HG03439 (cell line): ENCODE measurements at regions not wholly inside any gene's neighbourhood (a gene's known extent, or its start where the extent isn't known, plus 50 kb on each side); places are given as distances from the start of the nearest gene placed in this dataset.

ENCODE experiments used
- ATAC-seq: cut with Tn5 transposase; IDR thresholded peaks from one replicate; pipeline ENCODE4 v1.9.1; 2021; ENCODE audit warnings: mild to moderate bottlenecking, moderate library complexity; ENCODE audit not compliant: unreplicated experiment

DNA sequence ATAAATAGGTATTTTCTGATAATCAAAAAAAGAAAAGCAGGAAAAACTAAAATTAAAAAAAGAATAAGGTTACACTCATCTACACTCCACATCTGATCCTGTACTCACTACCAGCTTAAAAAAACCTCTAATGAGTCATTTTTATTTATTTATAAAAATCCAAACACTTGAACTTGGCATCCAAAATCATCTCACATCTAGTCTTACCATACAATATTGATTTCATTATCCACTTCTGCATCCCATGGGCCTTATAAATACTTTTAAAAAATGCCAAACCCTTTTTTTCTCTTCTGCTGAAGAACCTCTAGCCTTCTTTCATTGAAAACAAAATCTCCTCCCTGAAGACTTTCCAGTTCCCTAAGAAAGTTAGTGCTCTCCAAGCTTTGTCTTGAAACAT, 109.7 kb downstream of the TMTC3 start:
- ATAC-seq, result no peak

DNA sequence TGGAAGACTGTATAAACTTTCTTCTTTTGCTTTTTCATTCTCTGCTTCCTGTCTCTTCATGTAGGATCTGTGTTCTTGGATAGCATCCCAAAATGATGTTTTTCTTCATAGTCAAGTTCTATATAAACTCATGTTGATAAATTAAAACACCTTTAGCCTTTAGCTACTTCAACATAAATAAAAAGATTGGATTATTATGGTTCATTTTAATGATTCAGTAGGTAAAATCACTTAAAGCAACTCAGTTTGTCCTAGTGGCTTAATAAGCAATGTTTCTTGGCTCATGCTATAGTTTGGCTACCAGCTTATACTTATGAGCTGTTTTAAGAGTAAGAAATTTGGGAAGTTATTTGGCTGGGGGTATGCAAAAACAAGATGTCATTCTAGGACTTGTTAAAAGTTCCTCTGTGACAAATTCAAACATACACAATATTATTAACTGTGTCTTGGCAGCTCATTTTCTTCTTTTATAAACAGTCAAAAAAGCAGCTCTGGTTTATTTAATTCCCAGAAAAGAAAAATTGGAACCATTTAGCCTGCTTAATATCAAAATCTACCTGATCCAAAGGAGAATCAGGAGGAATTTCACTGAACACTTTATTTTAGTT, 111.4 kb downstream of the TMTC3 start:
- ATAC-seq, result no peak

DNA sequence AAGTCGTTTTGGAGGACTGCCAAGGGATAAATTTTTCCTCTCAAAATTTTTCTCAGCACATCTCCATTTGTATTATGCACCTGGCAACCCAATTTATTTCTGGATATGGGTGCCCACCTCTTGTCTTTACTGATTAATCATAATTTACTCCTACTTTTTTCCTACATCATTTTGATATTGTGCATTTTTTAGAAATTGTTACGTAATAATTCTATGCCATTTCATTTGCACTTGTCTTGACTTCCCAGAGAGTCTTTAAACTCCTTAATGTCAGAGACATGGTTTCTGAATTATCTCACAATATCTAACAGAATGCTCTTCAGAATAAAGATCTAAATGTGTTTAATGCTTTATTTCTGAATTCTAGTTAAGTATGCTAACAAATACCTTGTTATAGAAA, 113.1 kb downstream of the TMTC3 start:
- no peak for ATAC-seq

DNA sequence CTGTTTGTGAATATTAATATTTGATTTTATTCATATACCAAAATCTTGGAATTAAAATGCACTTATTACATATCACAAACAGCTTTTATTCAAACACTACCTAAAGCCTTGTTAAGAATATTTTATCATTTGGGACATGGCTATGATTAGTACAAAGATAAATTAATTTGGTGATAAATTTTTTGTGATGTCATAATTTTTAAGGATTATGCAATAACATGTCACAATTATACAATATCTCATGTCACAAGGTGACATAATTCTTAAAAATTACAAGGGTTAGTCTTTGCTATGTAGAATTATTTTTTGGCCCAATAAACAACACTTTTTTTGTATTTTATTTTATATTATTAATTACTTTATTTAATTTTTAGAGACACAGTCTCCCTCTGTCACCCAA, 113.7 kb downstream of the TMTC3 start:
- no peak for ATAC-seq

DNA sequence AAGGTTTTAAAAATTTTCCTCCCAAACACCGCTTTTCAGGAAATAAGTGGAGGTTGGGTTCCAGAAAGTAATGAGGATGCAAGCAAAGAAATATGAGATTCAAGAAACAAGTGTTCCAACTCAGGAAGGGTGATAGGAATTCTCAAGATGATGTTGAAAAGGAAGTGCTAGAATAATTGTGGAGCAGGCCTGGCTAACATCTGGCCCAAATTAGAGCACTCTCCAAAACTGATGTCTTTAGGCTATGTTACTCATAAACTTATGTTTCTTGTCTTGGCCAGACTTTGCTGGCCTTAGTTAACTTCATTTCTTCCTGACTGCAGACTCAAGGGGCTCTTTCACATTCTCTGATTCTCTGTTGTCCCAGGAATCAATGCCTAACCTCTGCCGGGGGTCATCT, 116.3 kb downstream of the TMTC3 start:
- ATAC-seq, result no peak

DNA sequence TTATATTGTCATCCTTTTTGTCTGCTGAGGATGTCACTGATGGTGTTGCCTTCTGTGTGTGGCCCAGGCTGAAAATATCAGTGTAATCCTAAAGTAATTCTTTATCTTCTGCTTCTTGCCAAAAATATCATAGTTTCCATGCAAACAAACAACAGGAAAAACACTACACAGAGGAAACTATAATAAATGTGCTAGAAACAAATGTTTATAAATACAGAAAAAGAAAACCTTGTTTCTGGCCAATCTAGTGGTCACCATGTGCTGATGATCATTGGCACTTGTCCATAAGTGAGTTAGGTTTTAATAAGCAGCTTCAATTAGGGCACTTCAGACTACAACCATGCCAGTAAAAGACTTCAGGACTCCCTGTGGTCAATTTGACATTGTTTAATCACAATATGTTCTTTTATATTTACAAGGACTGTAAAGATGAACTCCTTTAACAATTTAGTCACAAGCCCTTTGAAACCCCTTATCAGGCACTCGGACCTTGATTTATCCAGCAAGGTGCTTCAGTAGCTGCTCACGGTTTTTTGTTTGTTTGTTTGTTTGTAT, 124.8 kb downstream of the TMTC3 start:
- ATAC-seq, result no peak

DNA sequence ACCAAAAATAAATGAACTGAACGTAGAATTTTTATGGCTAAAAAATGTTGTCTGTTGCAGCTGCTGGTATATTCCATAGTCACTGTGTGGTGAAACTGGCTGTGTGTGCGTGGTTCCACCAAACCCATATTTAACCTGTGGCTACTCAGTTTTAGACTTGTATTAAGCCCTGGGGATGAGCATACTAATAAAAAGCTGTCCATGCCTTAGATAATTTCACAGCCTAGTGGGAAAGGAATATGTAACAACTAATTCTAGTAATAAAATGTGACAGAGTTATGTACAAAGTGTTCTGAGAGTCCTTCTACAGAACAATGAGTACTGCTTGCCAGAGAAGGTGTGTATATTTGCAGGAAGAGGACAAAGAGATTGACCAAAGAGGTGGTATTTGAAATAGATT, 125.5 kb downstream of the TMTC3 start:
- ATAC-seq, result no peak

DNA sequence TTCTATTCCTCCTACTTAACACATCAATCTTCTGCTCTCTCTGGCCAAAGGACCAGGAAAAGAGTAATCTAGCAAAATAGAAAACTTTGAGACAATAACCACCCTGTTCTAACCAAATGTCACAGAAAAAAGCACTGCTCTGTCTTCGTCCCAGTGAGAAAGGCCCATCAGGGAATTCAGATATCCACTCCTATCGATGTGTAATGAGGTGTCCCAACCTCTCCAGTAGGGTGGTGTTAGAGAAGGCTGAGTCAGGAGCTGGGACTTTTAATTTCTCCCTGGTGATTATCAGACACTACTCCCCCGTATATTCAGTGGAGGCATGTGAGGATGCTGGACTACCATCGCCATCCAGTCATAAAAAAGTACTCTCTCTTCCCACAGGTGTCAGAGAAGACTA, 130.3 kb downstream of the TMTC3 start:
- no peak for ATAC-seq

DNA sequence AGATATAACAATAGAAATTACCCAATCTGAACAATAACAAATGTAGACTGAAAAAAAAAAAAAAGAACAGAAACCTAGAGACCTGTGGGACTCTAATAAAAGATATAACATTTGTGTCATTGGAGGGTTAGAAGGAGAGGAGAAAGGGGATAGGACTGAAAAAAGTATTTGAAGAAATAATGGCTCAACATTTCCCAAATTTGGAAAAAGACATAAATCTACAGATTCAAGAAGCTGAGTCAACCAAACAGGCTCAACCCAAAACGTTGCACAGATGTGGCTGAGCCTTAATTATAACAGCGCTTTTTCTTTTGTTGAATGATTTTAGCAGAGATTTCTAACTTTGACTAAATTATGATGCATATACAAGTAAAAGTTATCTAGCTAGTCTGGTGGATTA, 131.3 kb downstream of the TMTC3 start:
- no peak for ATAC-seq

DNA sequence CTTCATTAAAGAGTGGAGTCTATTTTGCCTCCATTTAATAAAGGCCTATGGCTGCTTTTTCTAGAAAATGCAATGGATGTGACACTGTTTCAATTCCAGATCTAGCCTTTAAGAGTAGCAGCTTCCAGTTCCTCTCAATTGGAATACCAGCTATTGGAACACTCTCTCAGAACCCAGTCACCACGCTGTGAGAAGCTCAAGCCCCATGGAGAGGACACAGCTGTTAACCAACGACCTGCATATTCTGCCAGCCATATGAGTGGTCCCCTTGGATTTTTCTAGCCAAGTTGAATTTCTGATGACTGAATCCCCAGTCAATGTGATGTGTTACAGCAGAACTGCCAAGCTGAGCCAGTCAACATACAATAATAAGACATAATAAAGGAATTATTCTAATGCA, 131.8 kb downstream of the TMTC3 start:
- no peak for ATAC-seq

DNA sequence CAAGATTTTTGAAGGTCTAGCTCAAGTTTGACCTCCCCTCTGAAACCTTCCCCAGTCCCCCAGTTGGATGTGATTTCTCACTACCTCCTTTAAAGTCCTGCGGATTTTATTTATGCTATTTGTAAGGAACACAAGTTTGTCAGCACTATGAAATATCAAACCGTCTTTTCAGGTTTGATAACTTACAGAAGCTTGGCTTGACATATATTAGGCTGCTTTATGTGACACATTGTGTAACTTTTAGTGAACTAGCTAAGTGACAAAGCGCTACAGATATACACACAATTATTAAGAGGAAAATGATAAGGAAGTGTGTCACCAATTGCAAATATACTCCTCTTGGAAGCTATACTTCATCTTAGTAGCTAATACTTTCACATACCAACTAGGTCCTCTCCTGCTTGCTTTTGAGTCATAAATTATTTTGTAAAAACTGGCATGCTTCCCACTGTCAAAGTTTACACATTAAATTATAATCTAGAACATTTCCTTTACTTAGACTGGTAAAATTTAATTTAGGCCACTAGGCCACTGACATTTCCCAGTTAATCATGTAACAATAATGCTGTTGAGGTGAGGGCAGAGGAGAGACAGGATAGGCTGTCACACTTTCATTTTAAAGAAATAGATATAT, 149.5 kb downstream of the TMTC3 start:
- no peak for ATAC-seq

DNA sequence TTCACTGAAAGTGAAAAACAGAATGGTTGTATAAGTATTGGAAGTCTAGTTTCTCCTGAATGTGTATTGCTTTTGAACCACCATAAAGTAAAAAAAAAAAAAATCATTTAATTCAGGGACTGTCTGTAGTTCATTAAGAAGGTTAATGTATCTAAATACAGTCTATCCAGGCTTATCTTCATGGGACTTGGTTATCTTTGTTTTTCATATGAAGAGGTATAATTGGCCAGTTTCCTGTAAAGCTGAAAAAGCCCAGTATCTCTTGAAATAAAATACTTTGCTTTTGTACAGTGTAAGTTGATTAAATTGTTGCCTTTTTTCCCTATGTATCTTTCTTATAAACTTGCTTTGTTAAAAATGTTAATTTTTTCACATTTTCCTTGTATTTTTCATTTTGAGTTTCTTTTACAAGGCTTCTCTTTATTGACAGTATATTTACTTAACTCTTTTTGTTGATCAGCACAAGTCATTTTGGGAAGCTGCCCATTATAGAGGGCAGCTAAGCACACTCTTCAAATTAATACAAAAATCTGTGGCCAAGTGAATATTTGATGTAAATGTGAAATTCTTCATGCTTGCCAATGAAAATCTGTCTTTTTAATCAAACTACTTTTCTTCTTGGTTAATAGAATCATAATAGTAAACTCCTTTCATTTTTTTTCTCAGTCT, 156.0 kb downstream of the TMTC3 start:
- ATAC-seq, result no peak

DNA sequence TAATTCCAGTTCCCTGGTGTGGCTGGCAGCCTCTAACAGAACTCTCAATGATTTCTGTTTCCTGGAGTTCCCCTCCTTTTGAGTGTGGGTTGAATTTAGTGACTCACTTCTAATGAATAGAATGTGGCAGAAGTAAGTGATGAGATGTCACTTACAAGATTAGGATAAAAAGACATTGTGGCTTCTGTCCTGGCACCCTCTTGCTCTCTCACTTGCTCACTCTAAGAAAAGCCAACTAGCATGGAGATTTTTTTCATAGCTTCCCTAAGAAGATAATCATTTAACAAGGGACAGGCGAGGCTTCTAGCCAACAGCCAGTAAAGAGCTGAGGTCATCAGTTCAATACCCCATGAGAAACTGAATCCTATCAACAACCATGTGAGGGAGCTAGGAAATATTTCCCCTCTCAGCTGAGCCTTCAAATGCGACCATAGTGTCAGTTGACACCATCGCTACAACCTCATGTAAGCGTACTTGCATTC, 156.7 kb downstream of the TMTC3 start:
- no peak for ATAC-seq

DNA sequence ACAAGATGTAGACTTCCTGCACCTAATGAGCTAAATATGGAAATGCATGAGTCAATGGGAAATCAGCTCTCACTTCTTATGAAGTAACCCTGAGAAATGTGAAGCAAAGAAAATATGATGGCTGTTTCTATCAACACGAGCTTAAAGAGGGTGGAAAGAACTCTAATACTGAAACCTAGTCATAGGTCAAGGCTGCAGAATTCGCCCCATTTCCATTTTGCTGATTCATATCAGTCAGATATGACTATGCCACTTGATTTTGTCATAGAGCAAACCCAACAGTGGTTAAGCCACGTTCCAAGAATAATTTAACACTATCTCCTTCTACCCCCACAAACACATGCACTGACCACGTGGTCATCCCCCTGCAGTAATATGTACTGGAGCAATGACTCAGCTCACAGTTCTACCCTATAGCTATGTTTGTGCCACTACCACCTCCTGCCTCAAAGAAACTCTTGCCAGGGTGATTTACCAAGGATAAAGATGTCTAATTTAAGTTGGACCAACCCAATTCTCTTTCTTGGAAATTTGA, 157.5 kb downstream of the TMTC3 start:
- ATAC-seq, result peak; percentile 97

DNA sequence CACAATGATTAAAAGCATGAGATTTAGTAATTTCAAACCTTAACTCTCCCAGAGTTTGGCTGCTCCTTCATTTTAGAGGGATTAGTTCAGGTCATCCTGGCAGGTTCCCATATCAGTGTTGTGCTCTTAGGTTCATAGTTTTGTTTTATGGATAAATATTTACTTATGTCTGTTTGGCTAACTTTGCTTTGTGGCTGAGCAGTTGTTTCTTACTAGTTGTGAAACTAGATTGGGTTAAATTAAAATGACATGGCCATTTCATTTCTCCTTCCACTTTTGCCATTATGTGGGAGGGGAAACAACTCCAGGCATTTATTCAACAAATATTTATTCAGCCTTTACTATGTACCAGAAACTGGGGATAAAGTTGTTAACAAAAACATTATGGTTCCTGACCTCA, 158.8 kb downstream of the TMTC3 start:
- no peak for ATAC-seq

DNA sequence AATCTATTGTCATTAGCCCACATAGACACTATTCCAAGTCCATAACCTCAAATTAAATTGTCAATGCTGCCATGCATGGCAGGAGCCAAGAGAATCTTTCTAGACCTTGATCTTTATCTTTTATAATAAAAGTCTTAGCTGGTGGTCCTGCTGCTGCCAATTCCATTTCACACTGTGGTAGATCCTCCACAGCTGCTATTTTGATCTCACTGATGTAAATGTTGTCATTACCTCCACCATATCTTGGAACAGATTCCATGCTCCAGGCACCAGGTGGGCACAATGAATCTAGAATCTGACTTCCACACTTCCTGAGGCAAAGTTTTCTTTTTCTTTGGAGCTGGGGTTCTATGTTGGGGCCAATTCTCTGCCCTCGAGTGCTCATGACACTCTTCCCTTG, 161.2 kb downstream of the TMTC3 start:
- ATAC-seq, result no peak

DNA sequence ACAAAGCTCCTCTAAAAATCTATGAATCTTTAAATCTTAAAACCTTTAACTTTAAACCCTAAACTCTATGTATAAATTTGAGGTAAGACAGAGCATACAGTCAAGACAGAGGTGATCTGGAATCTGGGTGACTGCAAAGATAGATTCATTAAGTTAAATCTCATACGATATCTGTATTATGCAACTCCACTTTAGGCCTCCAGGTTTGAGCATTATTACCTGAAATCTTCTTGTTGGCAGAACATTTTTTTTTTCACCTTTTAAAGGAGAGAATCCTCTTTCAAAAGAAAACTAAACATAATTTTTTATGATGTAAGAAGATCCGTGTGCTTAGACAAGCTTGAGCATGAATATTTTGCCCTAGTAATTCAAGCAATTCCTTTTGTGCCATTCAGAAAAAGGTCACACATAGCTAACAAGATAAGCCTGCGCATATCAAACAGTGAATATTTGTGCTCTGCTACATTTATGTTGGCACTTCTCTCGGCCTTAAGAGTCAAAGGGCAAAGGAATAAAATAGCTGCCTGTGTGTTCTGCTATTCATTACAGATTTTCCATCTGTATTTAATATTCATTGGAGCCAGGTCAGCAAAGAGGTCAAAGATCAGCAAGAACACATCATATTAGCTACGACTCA, 163.3 kb downstream of the TMTC3 start:
- ATAC-seq, result no peak

DNA sequence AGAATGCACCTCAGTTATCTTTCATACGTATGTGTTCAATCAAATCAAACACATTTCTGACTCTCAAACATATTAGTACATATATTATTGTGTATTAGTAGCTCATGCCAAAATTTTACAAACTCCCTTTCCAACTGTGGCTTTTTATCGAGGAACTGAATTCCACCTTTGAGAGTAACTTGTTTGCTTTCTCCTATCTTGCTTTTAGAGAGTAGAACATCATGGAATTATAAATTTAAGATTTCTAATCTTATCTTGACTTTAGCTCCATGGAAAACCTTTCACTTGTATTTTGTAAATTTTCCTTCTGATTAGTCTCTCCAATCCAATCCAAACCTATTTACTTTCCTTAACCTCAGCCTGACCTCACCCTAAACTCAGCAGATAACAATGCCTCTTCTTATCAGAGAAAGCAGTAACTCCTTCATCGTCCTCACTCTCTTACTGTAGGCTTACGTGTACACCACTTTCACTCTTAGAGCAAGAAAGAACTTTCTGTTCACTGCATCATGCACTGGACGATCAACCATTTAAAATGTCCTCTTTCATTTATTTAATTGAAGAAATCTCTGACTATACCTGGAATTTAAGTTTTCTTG, 164.5 kb downstream of the TMTC3 start:
- ATAC-seq, result no peak

DNA sequence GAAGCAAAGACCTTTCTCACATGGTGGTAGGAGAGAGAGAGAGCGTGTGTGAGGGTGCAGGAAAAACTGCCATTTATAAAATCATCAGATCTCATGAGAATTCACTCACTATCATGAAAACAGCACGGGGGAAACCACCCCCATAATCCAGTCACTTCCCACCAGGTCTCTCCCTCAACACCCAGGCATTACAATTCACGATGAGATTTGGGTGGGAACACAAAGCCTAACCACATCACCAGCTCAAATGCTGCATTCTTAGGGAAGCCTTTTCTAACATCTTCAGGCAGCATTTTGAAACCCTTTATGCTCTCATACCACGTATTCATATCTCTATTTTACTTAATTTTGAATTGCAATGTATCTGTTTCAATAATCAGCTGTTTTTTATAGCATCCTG, 165.9 kb downstream of the TMTC3 start:
- ATAC-seq, result no peak

DNA sequence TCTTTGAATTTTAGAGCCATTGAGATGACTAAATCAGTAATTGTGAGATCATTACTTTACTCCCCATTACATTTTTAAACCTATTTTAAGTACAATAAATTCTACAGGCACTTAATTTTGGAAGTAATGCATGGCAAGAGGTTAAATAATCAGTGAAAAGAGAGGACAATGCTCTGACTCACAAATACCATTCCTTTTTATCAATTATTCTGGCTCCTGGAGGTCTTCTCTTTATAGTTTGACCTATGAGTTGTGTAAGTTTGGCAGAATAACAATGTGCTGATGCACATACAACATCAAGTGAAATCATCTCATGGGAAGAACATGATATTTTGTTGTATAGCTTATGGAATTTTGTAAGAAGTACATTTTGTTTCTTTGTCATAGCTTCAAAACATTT, 166.7 kb downstream of the TMTC3 start:
- ATAC-seq, result no peak

DNA sequence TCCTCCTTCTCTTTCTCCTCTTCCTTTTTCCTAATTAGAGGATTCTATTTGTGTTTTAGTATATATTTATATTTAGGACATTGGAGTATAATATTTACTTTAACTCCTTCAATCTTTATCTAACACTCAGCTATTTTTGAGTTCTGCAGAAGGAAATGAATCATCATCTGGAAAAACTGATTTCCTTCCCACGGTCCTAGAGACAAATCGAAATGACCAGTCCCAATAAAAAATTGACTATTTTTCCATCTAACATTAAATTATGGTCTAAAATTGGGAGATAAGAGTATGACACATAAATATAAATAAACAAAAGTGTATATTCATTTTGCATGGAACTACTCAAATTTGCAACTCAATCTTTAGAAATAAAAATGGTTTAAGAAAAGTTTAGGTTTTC, 167.4 kb downstream of the TMTC3 start:
- no peak for ATAC-seq
